Transverse colon (tissue), 3 donors: ENCODE measurements at regions not wholly inside any gene's neighbourhood (a gene's known extent, or its start where the extent isn't known, plus 50 kb on each side); places are given as distances from the start of the nearest gene placed in this dataset.

Source experiments
- EP300 ChIP-seq: sonication (generic); formaldehyde crosslinking; IDR thresholded peaks from one replicate; pipeline ENCODE4 v1.6.1; 2017; ENCODE audit warnings: antibody characterized with exemption, low read depth
- POLR2A ChIP-seq: fragments of 450-650 bp; IDR thresholded peaks from one replicate; pipeline ENCODE4 v1.6.1; 2016; ENCODE audit warnings: antibody characterized with exemption, mild to moderate bottlenecking, moderate library complexity
- TF ChIP-seq, protein P1 (sequence below), 5 experiments: fragments of 200-600 bp in 3 of 5; fragments of 450-650 bp in 2 of 5; sonication (generic) in 3 of 5; IDR thresholded peaks; 1 replicate in 2 of 5; 2 replicates in 3 of 5; pipeline ENCODE4 v1.5.1; 2016 to 2017; ENCODE audit warnings: antibody characterized with exemption in 5 of 5, inconsistent platforms in 3 of 5, mild to moderate bottlenecking in 2 of 5, moderate library complexity in 1 of 5

DNA sequence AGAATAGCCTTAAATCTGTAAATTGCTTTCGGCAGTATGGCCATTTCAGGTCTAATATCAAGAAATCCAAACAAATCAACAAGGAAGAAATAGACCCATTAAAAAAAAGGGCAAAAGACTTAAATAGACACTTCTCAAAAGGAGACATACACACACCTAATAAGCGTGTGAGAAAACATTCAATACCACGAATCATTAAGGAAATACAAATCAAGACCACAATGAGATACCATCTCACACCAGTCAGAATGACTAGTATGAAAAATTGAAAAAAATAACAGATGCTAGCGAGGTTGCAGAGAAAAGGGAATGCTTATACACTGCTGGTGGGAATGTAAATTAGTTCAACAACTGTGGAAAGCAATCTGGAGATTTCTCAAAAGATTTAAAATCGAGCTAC is 243.2 kb downstream of the DSEL start:
- TF ChIP-seq POLR2A, result no peak
- TF ChIP-seq, protein P1, sequence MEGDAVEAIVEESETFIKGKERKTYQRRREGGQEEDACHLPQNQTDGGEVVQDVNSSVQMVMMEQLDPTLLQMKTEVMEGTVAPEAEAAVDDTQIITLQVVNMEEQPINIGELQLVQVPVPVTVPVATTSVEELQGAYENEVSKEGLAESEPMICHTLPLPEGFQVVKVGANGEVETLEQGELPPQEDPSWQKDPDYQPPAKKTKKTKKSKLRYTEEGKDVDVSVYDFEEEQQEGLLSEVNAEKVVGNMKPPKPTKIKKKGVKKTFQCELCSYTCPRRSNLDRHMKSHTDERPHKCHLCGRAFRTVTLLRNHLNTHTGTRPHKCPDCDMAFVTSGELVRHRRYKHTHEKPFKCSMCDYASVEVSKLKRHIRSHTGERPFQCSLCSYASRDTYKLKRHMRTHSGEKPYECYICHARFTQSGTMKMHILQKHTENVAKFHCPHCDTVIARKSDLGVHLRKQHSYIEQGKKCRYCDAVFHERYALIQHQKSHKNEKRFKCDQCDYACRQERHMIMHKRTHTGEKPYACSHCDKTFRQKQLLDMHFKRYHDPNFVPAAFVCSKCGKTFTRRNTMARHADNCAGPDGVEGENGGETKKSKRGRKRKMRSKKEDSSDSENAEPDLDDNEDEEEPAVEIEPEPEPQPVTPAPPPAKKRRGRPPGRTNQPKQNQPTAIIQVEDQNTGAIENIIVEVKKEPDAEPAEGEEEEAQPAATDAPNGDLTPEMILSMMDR (IDR thresholded peaks at IDR 0.05), result no peak
- TF ChIP-seq EP300, result no peak
